AG08395 (cell line): ENCODE measurements at regions not wholly inside any gene's neighbourhood (a gene's known extent, or its start where the extent isn't known, plus 50 kb on each side); places are given as distances from the start of the nearest gene placed in this dataset.

ENCODE experiments used
- DNase-seq: peaks from one replicate; pipeline ENCODE4 v3.0.0; 2012; ENCODE audit warnings: mixed read lengths, low spot score

DNA sequence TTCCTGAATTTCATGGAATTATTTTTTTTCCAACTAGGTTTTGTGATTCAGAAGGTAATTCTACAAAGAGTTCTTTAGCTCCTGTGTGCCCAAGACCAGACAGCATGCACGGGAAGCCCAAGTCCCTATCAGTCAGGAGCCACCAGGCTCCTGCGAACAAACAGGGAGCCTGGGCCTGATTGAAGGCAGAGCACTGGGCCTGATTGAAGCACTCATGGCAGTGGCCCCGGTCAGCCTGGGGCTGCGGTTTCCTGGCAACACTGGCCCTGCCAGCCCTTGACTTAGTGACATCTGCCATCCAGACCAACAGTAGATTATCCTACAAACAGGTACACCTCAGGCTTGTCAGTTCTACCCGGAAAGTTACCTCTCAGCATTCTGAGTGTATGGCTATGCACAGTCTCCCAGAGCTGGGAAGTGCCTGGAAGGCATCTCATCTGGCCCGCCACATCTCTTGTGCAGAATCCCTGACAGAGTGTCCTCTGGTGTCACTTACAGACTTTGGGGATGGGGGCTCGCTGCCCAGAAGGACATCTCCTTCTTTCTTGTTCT lies 133.8 kb downstream of the VEGFA start:
- no peak for DNase-seq

DNA sequence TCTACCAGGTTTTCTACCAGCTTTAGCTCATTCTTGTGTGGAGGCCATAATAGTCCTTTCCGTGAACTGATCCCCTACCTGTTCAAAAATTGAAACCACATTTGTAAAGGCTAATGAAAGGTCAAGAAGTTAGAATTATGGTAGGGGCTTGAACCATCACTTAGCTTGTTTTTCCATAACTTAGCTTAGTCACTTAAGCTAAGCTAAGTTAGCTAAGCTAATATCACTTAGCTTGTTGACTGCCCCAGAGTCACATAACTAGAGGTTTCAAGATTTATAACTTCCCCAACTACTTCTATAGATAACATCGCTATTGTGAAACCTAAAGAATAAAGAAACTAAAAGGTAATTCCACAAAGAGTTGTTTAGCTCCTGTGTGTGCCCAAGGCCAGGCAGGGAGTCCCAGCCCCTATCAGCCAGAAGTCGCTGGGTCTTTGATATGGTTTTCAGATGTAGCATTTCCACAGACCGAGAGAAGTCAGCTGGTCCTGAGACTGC lies 131.8 kb downstream of the VEGFA start:
- DNase-seq = no peak

GRCh38 chr6:43900916-43901732 lies 131.1 kb downstream of the VEGFA start:
- DNase-seq = no peak

DNA sequence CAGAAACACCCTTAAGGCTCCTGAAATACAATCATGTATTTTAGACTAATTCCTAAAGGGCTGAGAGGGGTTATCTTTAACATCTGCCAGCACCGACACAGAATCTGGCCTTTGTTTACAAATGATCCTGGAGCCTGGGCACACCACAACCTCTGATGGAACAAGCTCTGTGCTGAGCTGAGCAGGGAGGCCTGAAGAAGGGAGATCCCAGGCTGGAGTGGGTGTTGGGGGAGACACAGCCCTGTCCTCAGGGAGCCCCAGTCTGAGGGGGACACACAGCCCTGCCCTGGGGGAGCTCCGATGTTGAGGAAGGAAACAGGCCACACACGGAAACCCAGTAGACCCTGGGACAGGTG lies 130.5 kb downstream of the VEGFA start:
- no peak for DNase-seq

DNA sequence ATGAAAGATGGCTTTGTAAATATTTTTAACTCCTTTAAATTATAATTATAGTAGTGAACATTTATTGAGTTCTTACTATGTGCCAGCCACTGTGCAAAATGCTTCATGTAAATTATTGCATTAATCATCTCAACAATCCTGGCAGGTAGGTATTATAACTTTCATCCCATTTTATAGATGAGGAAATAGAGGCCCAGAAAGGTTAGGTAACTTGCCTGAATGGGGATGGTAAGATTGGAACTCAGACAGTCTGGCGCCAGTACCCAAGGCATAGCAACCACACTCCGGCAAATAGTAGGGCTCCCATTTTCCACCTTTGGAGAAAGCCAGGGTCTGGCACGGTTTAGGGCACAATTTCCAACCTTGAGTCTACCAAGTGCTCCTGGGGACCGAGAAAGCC lies 129.8 kb downstream of the VEGFA start:
- no peak for DNase-seq

- no peak for DNase-seq
Observed at GRCh38 chr6:43898358-43899131, 128.5 kb downstream of the VEGFA start.

GRCh38 chr6:43897571-43898302 lies 127.7 kb downstream of the VEGFA start:
- no peak for DNase-seq

DNA sequence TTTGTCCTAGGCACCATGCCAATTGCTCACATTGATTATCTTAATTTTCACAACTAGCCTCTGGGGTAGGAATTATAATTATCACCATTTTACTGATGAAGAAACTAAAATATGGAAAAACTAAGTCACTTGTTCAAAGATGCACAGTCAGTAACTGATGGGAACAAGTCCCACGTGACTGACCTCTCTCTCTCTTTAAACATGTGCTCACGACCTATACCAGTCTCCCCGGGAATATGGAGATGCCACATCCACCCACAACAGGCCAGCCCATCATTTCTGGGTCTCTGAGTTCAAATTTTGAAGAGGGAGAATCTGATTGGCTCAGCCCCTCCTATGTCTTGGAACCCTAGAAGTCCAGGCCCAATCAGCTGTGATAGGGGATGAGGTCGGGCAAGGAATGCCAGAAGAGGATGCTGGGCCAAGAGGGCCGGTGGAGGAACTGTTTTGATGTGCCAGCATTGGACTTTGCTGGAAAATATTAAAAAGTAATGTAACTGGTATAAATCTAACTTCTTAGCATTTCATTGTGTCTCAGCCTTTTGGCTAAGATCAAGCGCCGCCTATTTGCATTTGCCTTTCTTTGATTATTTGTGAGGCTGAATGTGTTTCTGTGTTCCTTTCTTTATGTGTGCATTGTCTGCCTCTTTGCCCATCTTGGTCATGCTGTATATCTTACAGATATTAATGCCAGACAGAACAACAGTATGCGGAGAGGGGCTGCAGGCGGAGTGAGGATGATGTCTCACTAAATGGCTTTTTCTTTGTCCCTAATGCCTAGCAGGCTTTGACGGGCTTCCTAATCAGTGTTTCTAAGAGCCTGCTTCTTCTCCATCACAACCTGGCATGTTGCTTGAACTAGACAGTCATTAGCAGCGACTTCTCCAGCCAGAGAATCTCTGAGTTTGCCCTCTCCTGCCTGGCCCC lies 126.6 kb downstream of the VEGFA start:
- DNase-seq = no peak

DNA sequence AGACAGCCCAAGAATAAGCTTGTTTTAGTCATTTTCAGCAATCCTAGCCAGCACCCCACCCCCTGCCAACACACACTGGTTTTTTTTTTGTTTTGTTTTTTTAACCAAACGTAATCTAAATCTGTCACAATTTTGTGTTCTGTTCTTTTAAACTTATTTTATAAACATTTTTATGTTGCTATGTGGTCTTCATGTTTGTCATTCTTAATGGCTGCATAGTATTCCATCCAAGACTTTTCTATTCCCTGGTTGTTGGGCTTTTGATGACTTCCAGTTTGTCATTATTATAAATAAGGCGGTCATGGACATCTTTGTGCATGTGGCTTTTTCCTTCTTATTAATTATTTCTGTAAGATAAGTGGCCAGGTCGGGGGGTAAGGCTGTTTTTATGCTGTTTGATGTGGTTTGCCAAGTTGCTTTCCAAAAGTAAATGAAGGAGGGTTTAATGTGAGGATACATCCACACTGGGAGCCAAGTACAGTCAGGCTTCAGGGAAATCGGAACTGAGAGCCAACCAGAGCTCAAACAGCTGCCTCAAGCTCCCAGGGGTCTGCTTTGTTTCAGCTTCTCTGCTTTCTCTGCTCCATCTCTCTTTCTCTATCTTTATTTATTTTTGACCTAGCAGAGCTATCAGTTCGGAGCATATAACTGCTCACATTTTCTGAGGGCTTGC lies 125.8 kb downstream of the VEGFA start:
- no peak for DNase-seq

GRCh38 chr6:43893073-43893472 lies 123.1 kb downstream of the VEGFA start:
- no peak for DNase-seq

- DNase-seq = no peak
Observed at GRCh38 chr6:43891072-43891870, 121.3 kb downstream of the VEGFA start.

DNA sequence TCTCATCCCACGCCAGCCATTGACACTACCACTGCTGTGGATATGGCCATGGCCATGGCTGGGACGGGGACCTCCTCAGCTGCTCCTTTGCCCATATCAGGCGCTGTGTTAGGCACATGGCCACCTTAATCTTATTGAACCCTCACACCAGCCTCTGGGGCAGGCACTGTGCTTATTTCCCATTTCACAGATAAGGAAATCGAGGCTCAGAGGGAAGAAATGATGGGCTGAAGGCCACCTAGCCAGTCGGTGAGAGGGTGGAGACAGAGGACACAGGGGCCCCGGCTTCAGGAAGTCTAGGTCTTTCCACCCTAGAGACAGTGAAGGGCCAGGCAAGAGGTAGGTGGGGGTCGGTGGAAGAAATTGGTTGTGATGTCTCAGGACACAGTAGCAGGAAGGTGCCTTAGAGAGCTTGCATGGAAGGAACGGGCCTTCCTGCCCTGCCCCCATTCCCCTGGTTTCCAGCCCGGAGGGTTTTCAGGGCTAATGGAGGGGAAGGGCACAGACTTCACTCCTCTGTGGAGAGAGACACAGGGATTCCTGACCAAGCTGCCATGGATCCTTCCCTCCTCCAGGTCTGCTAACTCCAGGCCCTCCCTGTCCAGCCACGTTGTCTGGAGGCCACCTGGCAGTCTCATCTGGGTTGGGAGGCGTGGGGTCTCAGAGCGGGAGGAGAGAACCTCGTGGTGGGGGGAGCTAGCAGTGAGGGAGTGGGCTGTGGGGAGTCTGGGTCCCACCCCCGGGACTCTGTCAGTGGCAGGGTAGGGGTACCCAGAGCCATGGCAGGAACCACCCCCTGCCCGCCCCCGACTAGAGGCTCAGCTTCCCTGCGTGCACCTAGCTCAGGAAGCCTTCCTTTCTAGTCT lies 120.4 kb downstream of the VEGFA start:
- DNase-seq = no peak

GRCh38 chr6:43887906-43888683 lies 118.1 kb downstream of the VEGFA start:
- DNase-seq = no peak

DNA sequence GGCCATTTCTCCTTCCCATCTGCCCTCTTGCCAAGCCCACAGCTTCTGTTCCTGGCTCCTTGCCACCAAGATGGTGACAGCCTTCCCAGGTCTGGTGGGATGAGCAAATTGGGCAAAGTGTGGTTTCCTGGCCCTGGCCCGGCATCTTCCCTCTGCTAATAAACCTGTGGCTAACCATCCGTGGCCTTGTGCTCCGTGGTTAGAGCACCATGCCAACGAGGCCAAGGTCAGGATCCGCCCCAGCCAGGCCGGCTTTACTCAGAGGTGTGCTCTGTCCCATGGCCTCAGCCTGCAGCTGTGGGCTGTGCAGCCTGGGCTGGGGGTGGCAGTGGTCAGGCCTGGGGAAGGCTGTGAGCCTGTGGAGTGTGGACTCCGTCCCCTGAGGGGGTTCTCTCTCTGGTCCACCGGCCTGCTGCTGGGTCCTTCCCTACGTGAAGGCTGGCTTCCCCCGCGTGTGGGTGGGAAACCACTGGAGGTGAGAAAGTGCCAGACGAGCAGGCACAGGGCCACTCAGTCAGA lies 117.4 kb downstream of the VEGFA start:
- DNase-seq = no peak

GRCh38 chr6:43886717-43887339 lies 116.8 kb downstream of the VEGFA start:
- no peak for DNase-seq

DNA sequence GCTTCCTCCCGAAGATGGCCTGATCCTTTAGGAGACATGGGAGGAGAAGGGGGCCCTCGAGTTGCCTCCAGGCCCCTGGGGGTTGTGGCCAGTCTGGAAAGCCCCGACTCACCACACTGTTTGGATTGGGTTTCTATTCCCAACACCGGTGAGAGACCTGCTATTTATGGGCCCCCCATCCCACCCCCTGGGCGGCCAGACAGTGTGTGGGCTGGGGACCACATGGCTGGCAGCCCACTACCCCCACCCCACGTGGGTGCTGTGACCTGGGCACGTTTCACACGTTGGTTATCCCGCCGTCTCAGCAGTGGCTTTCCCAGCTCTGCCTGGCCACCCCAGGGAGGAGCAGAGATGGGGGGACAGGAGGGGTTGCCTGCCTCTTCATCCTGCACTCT lies 116.1 kb downstream of the VEGFA start:
- DNase-seq = no peak

DNA sequence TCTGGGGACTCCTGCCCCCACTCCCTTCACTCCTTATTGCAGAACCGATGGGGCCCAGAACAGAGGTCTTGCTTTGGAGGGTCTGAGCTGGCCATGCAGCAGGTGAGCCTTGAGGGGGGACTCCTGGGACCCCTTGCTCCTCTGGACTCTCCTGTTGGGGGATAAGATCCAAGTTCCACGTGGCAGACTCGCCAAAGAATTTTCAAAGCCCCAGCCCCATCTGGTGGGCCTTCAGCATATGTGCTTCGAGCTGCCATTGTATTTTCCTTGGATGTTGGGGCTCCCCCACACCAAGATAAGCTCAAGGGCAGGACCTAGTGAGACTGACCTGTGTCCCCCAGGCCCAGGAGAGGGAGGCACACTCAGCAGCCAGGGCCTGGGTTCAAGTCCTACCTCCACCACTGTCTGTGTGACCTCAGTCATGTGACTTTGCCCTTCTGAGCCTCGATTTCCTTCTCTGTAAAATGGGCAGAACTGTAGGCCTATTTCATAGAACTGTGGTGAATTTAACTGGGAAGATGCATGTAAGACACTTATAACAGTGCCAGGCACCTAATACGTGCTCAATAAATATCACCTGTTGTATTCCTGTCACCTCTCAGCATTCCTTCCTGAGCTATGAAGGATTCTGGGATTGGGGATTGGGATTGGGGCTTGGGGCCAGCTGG lies 115.5 kb downstream of the VEGFA start:
- DNase-seq = no peak
